Endothelial cell (in vitro differentiated cells): ENCODE measurements at regions not wholly inside any gene's neighbourhood (a gene's known extent, or its start where the extent isn't known, plus 50 kb on each side); places are given as distances from the start of the nearest gene placed in this dataset.

Experiments used
- DNase-seq: peaks from one replicate; pipeline ENCODE4 v3.0.0; 2021; ENCODE audit warnings: low spot score
- H3K27ac Mint-ChIP-seq: one replicate; pipeline ENCODE4 v1.8.0; 2021; ENCODE audit warnings: mixed read lengths, inconsistent platforms; ENCODE audit not compliant: unreplicated experiment
- H3K27me3 Mint-ChIP-seq: one replicate; pipeline ENCODE4 v1.8.0; 2021; ENCODE audit warnings: mild to moderate bottlenecking, moderate library complexity, mixed read lengths, inconsistent platforms; ENCODE audit not compliant: unreplicated experiment
- H3K36me3 Mint-ChIP-seq: one replicate; pipeline ENCODE4 v1.8.0; 2021; ENCODE audit warnings: mild to moderate bottlenecking, low read depth, mixed read lengths, inconsistent platforms; ENCODE audit not compliant: unreplicated experiment
- H3K4me1 Mint-ChIP-seq: one replicate; pipeline ENCODE4 v1.8.0; 2021; ENCODE audit warnings: mild to moderate bottlenecking, mixed read lengths, inconsistent platforms; ENCODE audit not compliant: unreplicated experiment
- H3K4me3 Mint-ChIP-seq: one replicate; pipeline ENCODE4 v1.8.0; 2021; ENCODE audit warnings: mild to moderate bottlenecking, mixed read lengths, inconsistent platforms; ENCODE audit not compliant: unreplicated experiment
- H3K9me3 Mint-ChIP-seq: one replicate; pipeline ENCODE4 v1.8.0; 2021; ENCODE audit warnings: mixed read lengths, inconsistent platforms; ENCODE audit not compliant: unreplicated experiment
- CTCF ChIP-seq: fragments of 200-600 bp; sonication (generic); IDR thresholded peaks from one replicate; pipeline ENCODE4 v1.5.0; 2021; ENCODE audit warnings: antibody characterized with exemption; ENCODE audit not compliant: unreplicated experiment

- H3K27ac Mint-ChIP-seq: no peak overlapping the region
- no peak overlapping the region for H3K4me3 Mint-ChIP-seq
- no peak for DNase-seq
- H3K27me3 Mint-ChIP-seq: peaks cover 6% of the 10 kb centered on the region
- no peak for TF ChIP-seq CTCF
- H3K36me3 Mint-ChIP-seq: peaks cover 14% of the 10 kb centered on the region
- peaks cover 13% of the 10 kb centered on the region for H3K4me1 Mint-ChIP-seq
- H3K9me3 Mint-ChIP-seq: no peaks in the 10 kb centered on the region
Measured at GRCh38 chr14:71214241-71214640, 307.0 kb downstream of the PCNX1 start.

GRCh38 chr14:71220462-71220861, 313.2 kb downstream of the PCNX1 start:
- no peak for DNase-seq
- no peak overlapping the region for H3K4me3 Mint-ChIP-seq
- no peak overlapping the region for H3K27ac Mint-ChIP-seq
- no peak for TF ChIP-seq CTCF
- H3K27me3 Mint-ChIP-seq: peaks cover 3% of the 10 kb centered on the region
- H3K9me3 Mint-ChIP-seq: no peaks in the 10 kb centered on the region
- H3K4me1 Mint-ChIP-seq: peaks cover 6% of the 10 kb centered on the region
- H3K36me3 Mint-ChIP-seq: peaks cover 13% of the 10 kb centered on the region

- Mint-ChIP-seq H3K9me3 (no peaks in the 10 kb centered on the region), H3K36me3 (peaks cover 13% of the 10 kb centered on the region), H3K4me1 (peaks cover 6% of the 10 kb centered on the region), H3K27ac (no peak overlapping the region), H3K4me3 (no peak overlapping the region), H3K27me3 (peaks cover 3% of the 10 kb centered on the region)
- no peak for DNase-seq
- no peak for TF ChIP-seq CTCF
Measured at GRCh38 chr14:71221119-71221518, 313.9 kb downstream of the PCNX1 start.

- H3K36me3 Mint-ChIP-seq: no peaks in the 10 kb centered on the region
- no peak overlapping the region for H3K4me3 Mint-ChIP-seq
- H3K9me3 Mint-ChIP-seq: no peaks in the 10 kb centered on the region
- DNase-seq: no peak
- H3K27ac Mint-ChIP-seq: no peak overlapping the region
- peaks cover 6% of the 10 kb centered on the region for H3K4me1 Mint-ChIP-seq
- no peak for TF ChIP-seq CTCF
- H3K27me3 Mint-ChIP-seq: peaks cover 2% of the 10 kb centered on the region
Measured at GRCh38 chr14:71225113-71225512, 317.9 kb downstream of the PCNX1 start.

GRCh38 chr14:71228711-71229110, 321.5 kb downstream of the PCNX1 start:
- H3K27me3 Mint-ChIP-seq: peaks cover 5% of the 10 kb centered on the region
- H3K4me1 Mint-ChIP-seq: no peaks in the 10 kb centered on the region
- TF ChIP-seq CTCF: no peak
- H3K4me3 Mint-ChIP-seq: no peak overlapping the region
- no peaks in the 10 kb centered on the region for H3K36me3 Mint-ChIP-seq
- H3K9me3 Mint-ChIP-seq: no peaks in the 10 kb centered on the region
- H3K27ac Mint-ChIP-seq: no peak overlapping the region
- no peak for DNase-seq
